ENCODE measurements at regions not wholly inside any gene's neighbourhood (a gene's known extent, or its start where the extent isn't known, plus 50 kb on each side); places are given as distances from the start of the nearest gene placed in this dataset.

DNA sequence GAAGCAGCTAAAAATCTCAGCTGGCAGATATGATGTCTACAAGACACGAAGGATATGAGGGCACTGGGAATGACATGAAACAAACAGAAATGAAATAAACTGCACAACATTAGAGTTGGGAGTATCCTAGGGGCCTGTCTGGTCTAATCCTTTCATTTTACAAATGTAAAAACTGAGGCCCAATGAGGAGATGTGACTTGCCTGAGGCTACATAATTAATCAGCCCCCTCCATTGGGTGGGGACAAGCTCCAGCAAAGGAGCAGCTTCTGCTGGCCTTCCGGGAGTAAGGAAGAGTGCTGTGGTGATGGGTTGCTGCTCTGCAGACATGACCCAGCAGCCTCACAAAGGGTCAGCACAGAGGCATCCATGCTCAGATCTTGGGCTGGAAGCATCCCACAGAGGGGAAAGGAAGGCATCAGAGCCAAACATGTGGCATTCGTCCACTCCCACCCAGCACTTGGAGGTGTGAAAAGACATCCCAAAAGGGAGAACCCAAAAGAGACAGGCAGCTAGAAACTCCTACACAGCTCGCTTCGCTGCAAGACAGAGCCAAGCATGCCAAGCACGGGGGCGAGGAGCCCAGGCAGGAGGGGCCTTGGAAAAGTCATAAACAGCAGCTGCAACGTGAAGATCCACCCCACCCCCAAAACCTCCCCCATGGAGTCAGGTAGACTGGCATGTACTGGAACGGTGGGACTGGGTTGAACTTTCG is 183.7 kb downstream of the UNC5CL start:
- TF ChIP-seq, protein P1, sequence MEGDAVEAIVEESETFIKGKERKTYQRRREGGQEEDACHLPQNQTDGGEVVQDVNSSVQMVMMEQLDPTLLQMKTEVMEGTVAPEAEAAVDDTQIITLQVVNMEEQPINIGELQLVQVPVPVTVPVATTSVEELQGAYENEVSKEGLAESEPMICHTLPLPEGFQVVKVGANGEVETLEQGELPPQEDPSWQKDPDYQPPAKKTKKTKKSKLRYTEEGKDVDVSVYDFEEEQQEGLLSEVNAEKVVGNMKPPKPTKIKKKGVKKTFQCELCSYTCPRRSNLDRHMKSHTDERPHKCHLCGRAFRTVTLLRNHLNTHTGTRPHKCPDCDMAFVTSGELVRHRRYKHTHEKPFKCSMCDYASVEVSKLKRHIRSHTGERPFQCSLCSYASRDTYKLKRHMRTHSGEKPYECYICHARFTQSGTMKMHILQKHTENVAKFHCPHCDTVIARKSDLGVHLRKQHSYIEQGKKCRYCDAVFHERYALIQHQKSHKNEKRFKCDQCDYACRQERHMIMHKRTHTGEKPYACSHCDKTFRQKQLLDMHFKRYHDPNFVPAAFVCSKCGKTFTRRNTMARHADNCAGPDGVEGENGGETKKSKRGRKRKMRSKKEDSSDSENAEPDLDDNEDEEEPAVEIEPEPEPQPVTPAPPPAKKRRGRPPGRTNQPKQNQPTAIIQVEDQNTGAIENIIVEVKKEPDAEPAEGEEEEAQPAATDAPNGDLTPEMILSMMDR (IDR thresholded peaks at IDR 0.05) = no peak
- TF ChIP-seq POLR2A (IDR thresholded peaks at IDR 0.05; ENCODE audit: low read depth) (no peak), POLR2AphosphoS5 (IDR thresholded peaks at IDR 0.05) (no peak)
